ENCODE measurements at regions not wholly inside any gene's neighbourhood (a gene's known extent, or its start where the extent isn't known, plus 50 kb on each side); places are given as distances from the start of the nearest gene placed in this dataset.

GRCh38 chr17:10888858-10889257, 51.0 kb upstream of the PIRT start:
- H3K4me1 ChIP-seq (ENCODE audit: low read depth, poor library complexity, severe bottlenecking) = no peaks in the 10 kb centered on the region
- no peak overlapping the region for H3K4me2 ChIP-seq
- H3K4me3 ChIP-seq (IDR thresholded peaks at IDR 0.05; ENCODE audit: insufficient read depth, low read depth, low read length) = no peak overlapping the region
- H2AFZ ChIP-seq (ENCODE audit: low read depth) = no peak overlapping the region
- no peak overlapping the region for H3K9ac ChIP-seq
- TF ChIP-seq CTCF (conservative IDR thresholded peaks at IDR 0.05; ENCODE audit: low read depth, low read length) = no peak
- H3K27me3 ChIP-seq (ENCODE audit: insufficient read depth, low read depth) = no peaks in the 10 kb centered on the region
- H4K20me1 ChIP-seq (ENCODE audit: insufficient read depth) = no peaks in the 10 kb centered on the region
- H3K79me2 ChIP-seq (ENCODE audit: insufficient read depth, low read depth) = no peaks in the 10 kb centered on the region
- H3K27ac ChIP-seq = no peak overlapping the region
- no peaks in the 10 kb centered on the region for H3K36me3 ChIP-seq (ENCODE audit: insufficient read depth)

All from KMS-11 (cell line).